ENCODE measurements at regions not wholly inside any gene's neighbourhood (a gene's known extent, or its start where the extent isn't known, plus 50 kb on each side); places are given as distances from the start of the nearest gene placed in this dataset.

DNA sequence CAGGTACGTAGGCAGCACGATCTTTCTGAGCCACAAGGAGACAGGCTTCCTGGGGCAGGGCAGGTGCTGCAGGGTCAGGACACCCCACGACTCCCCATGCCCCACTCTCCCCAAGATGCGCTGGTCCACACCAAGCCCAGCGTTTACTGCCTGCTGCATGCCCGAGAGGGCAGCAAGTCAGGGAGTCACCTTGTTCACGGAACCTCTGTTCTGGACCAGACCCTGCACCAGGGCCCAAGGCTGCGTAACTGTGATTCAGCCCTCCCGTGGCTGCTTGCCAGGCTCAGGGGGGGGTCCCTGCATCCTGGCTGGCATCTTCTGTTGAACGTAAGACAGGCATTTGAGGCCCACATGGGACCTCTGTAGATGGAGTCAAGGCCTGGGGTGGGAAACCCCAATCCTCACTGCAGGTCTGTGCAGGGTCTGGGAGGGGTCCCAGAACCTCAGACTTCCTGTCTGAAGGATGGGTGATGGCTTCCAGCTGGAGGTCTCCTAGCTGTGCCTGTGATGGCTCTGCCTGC, 228.6 kb upstream of the RTL1 start:
- Mint-ChIP-seq H3K27me3 (peaks cover 34% of the 10 kb centered on the region), H3K36me3 (ENCODE audit: insufficient read depth) (no peaks in the 10 kb centered on the region), H3K9me3 (ENCODE audit: low read depth) (peaks cover 3% of the 10 kb centered on the region), H3K4me1 (ENCODE audit: low read depth) (peaks cover 1% of the 10 kb centered on the region), H3K27ac (no peak overlapping the region), H3K4me3 (ENCODE audit: low read depth) (no peak overlapping the region)
- TF ChIP-seq, protein P1, sequence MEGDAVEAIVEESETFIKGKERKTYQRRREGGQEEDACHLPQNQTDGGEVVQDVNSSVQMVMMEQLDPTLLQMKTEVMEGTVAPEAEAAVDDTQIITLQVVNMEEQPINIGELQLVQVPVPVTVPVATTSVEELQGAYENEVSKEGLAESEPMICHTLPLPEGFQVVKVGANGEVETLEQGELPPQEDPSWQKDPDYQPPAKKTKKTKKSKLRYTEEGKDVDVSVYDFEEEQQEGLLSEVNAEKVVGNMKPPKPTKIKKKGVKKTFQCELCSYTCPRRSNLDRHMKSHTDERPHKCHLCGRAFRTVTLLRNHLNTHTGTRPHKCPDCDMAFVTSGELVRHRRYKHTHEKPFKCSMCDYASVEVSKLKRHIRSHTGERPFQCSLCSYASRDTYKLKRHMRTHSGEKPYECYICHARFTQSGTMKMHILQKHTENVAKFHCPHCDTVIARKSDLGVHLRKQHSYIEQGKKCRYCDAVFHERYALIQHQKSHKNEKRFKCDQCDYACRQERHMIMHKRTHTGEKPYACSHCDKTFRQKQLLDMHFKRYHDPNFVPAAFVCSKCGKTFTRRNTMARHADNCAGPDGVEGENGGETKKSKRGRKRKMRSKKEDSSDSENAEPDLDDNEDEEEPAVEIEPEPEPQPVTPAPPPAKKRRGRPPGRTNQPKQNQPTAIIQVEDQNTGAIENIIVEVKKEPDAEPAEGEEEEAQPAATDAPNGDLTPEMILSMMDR (IDR thresholded peaks at IDR 0.05; ENCODE audit: unreplicated experiment), result no peak
- DNase-seq (ENCODE audit: low spot score, unreplicated experiment), result no peak

DNA sequence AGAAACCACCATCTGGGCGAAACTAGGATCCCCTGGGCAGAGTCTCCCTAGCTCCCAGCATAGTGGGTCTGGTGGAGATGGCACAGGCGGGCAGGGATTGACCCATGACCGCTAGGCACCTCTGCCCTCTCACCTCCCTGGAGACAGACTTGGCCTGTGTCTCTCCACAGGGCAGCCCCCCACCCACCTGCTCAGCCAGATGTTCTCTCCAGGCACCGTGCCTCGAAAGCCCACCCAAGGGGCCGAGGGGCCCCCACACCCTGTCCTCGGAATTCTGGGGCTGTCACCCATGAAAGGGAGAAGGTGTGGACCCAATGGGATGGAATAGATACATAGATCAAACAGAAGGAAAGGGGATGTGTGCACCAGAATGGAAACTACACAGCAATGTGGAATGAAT, 229.1 kb upstream of the RTL1 start:
- peaks cover 34% of the 10 kb centered on the region for H3K27me3 Mint-ChIP-seq
- H3K9me3 Mint-ChIP-seq (ENCODE audit: low read depth), result peaks cover 4% of the 10 kb centered on the region
- no peaks in the 10 kb centered on the region for H3K36me3 Mint-ChIP-seq (ENCODE audit: insufficient read depth)
- TF ChIP-seq, protein P1 (IDR thresholded peaks at IDR 0.05; ENCODE audit: unreplicated experiment), result no peak
- H3K4me3 Mint-ChIP-seq (ENCODE audit: low read depth), result no peak overlapping the region
- H3K27ac Mint-ChIP-seq, result no peak overlapping the region
- peaks cover 1% of the 10 kb centered on the region for H3K4me1 Mint-ChIP-seq (ENCODE audit: low read depth)
- no peak for DNase-seq (ENCODE audit: low spot score, unreplicated experiment)

DNA sequence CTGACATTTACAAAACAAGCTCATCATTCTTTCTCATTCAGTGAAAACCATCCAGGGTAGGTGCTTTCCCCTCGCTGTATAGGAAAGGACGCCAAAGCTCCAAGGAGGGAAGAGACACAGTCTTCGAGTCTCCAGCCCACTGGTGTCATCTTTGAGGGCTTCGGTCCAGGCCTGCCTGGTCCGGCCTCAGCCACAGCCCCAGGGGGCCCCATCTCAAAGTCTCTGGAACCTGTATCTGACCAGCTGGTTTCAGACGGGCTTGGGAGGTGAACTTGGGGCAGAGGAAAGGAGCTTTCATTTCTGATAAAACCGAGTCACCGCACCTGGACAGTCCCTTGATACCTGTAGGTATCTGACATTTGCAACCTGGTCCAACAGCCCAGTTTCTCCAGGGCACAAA, 229.5 kb upstream of the RTL1 start:
- Mint-ChIP-seq H3K27me3 (peaks cover 29% of the 10 kb centered on the region), H3K4me1 (ENCODE audit: low read depth) (peaks cover 1% of the 10 kb centered on the region)
- no peak for DNase-seq (ENCODE audit: low spot score, unreplicated experiment)

DNA sequence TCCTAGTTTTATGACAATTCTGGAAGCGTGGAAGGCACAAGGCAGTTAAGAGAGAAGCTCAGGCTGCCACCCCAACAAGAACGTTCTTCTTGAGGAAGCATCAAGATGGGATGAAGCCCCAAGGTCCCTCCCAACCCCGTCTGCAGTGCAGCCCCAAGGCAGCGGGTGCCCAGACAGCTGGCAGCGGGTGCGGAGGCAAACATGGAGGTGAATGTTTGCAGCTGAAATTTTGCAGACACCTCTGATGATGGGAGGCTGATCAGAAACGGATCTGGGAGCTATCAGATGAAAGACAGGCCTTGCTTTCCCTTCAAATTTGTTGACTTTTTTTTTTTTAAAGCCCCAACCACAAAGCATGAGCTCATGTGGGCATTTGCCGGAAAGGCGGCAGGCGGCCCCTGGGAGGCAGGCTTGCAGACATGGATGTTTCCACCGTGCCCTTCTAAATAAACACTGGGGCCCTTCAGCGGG, 230.7 kb upstream of the RTL1 start:
- TF ChIP-seq, protein P1 (IDR thresholded peaks at IDR 0.05; ENCODE audit: unreplicated experiment), result no peak

More for the DNA sequence above, 229.5 kb upstream of the RTL1 start:
- TF ChIP-seq, protein P1 (IDR thresholded peaks at IDR 0.05; ENCODE audit: unreplicated experiment), result no peak
- no peak overlapping the region for H3K4me3 Mint-ChIP-seq (ENCODE audit: low read depth)
- H3K36me3 Mint-ChIP-seq (ENCODE audit: insufficient read depth), result no peaks in the 10 kb centered on the region
- peaks cover 4% of the 10 kb centered on the region for H3K9me3 Mint-ChIP-seq (ENCODE audit: low read depth)
- H3K27ac Mint-ChIP-seq, result no peak overlapping the region

DNA sequence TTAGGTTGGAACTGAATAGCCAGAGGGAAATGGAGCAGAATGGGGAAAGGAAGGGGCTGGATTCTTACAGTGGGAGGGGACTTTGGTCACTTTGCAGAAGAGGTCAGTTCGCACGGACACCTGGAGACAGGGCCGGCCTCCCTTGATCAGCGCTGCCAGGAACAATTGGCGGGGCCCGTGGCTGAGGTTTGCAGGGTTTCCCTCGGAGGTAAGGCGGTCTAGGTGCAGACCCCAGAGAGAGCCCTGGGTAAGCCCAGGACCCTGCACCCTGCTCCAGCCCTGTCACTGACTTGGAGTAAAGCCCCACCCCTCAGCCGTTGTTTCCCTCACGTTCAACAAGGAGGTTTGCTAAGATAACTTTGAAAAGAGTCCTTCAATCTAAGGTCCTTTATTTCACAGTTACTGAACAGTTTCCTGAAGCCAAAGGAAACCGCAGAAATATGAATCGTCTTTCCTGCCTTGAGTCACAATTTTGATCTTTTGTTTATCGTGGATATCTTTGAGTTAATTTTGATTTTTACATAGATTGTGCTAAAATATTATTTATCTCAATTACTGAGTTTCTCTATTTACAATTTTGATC, 231.4 kb upstream of the RTL1 start:
- no peaks in the 10 kb centered on the region for H3K36me3 Mint-ChIP-seq (ENCODE audit: insufficient read depth)
- no peak overlapping the region for H3K4me3 Mint-ChIP-seq (ENCODE audit: low read depth)
- H3K27me3 Mint-ChIP-seq, result peaks cover 14% of the 10 kb centered on the region
- H3K27ac Mint-ChIP-seq, result no peak overlapping the region
- H3K9me3 Mint-ChIP-seq (ENCODE audit: low read depth), result peaks cover 4% of the 10 kb centered on the region
- no peak for DNase-seq (ENCODE audit: low spot score, unreplicated experiment)
- TF ChIP-seq, protein P1 (IDR thresholded peaks at IDR 0.05; ENCODE audit: unreplicated experiment), result no peak
- H3K4me1 Mint-ChIP-seq (ENCODE audit: low read depth), result peaks cover 1% of the 10 kb centered on the region

More for the DNA sequence above, 230.7 kb upstream of the RTL1 start:
- no peak for DNase-seq (ENCODE audit: low spot score, unreplicated experiment)
- H3K36me3 Mint-ChIP-seq (ENCODE audit: insufficient read depth), result no peaks in the 10 kb centered on the region
- peaks cover 1% of the 10 kb centered on the region for H3K4me1 Mint-ChIP-seq (ENCODE audit: low read depth)
- peaks cover 22% of the 10 kb centered on the region for H3K27me3 Mint-ChIP-seq
- no peak overlapping the region for H3K27ac Mint-ChIP-seq
- H3K4me3 Mint-ChIP-seq (ENCODE audit: low read depth), result no peak overlapping the region
- H3K9me3 Mint-ChIP-seq (ENCODE audit: low read depth), result peaks cover 4% of the 10 kb centered on the region

Measured in progenitor cell of endocrine pancreas (in vitro differentiated cells).